B cell (primary cell): ENCODE measurements at regions not wholly inside any gene's neighbourhood (a gene's known extent, or its start where the extent isn't known, plus 50 kb on each side); places are given as distances from the start of the nearest gene placed in this dataset.

Experiments
- ATAC-seq: fragments of 200-7000 bp; cut with Tn5 transposase; one replicate; pipeline ENCODE4 v1.10.0; 2021; ENCODE audit warnings: low read depth, mild to moderate bottlenecking, moderate number of reproducible peaks, moderate library complexity
- CTCF ChIA-PET: fragments of 350-600 bp; sonication (Branson Sonifier 250); formaldehyde crosslinking; loops from one replicate; lab custom pipeline; 2021; ENCODE audit warnings: antibody characterized with exemption, inconsistent platforms; lab: Charles Lee
- POLR2A ChIA-PET: fragments of 350-600 bp; sonication (Branson Sonifier 250); formaldehyde crosslinking; loops from one replicate; lab custom pipeline; 2021; ENCODE audit warnings: antibody characterized with exemption; lab: Charles Lee
- DNase-seq: peaks from one replicate; pipeline ENCODE4 v3.0.0; 2013
- H2AFZ ChIP-seq: 2 replicates; pipeline ENCODE4 v1.6.1; 2012; ENCODE audit warnings: mild to moderate bottlenecking, low read depth, low read length; ENCODE audit not compliant: insufficient read depth, poor library complexity, severe bottlenecking
- H3K27ac ChIP-seq, 2 donors: 1 replicate in 1 of 2; 2 replicates in 1 of 2; pipeline ENCODE4 v1.5.1; 2012 to 2013; ENCODE audit warnings: low read length in 2 of 2, mild to moderate bottlenecking in 2 of 2, moderate library complexity in 1 of 2
- H3K27me3 ChIP-seq, 4 experiments: fragments of 200-600 bp in 1 of 4; sonication (generic) in 1 of 4; replicated peaks in 1 of 4; 1 replicate in 2 of 4; 2 replicates in 2 of 4; pipeline versions ENCODE4 v1.6.1 to v1.7.0; 2013 to 2016; ENCODE audit warnings: low read length in 3 of 4, mild to moderate bottlenecking in 2 of 4, mixed read lengths in 1 of 4, moderate library complexity in 1 of 4; ENCODE audit not compliant: insufficient read depth in 4 of 4, control insufficient read depth in 3 of 4; ENCODE audit errors: control extremely low read depth in 1 of 4
- H3K36me3 ChIP-seq, 2 experiments: replicated peaks in 1 of 2; 1 replicate in 1 of 2; 2 replicates in 1 of 2; pipeline versions ENCODE4 v1.6.1 to v1.7.1; 2013; ENCODE audit warnings: low read length in 1 of 2; ENCODE audit not compliant: insufficient read depth in 2 of 2, control insufficient read depth in 1 of 2; ENCODE audit errors: control extremely low read depth in 1 of 2, extremely low read depth in 1 of 2
- H3K4me1 ChIP-seq, 2 donors: fragments of 200-600 bp in 1 of 2; sonication (generic) in 1 of 2; 1 replicate in 1 of 2; 2 replicates in 1 of 2; pipeline versions ENCODE4 v1.5.1 to v1.6.1; 2013 to 2017; ENCODE audit warnings: low read length in 2 of 2; ENCODE audit not compliant: control insufficient read depth in 2 of 2, insufficient read depth in 2 of 2
- H3K4me2 ChIP-seq: replicated peaks from 2 replicates; pipeline ENCODE3; 2012; ENCODE audit warnings: mild to moderate bottlenecking, low read depth, low read length; ENCODE audit not compliant: poor library complexity, severe bottlenecking
- H3K4me3 ChIP-seq, 5 experiments: fragments of 200-600 bp in 1 of 5; sonication (generic) in 1 of 5; 1 replicate in 3 of 5; 2 replicates in 2 of 5; pipeline versions ENCODE4 v1.5.1 to v1.7.0; 2011 to 2016; ENCODE audit warnings: low read length in 4 of 5, mild to moderate bottlenecking in 4 of 5, low read depth in 2 of 5, control low read depth in 1 of 5, moderate library complexity in 1 of 5; ENCODE audit not compliant: insufficient read depth in 1 of 5; ENCODE audit errors: control extremely low read depth in 1 of 5, extremely low read depth in 1 of 5
- H3K79me2 ChIP-seq: fragments of 200-600 bp; sonication (generic); one replicate; pipeline ENCODE4 v1.6.0; 2016; ENCODE audit warnings: low read length; ENCODE audit not compliant: control insufficient read depth, insufficient read depth
- H3K9ac ChIP-seq: fragments of 200-600 bp; sonication (generic); 2 replicates; pipeline ENCODE4 v1.6.1; 2017; ENCODE audit warnings: mild to moderate bottlenecking, low read length, moderate library complexity
- H3K9me3 ChIP-seq, 3 donors: one replicate each; pipeline versions ENCODE4 v1.6.1 to v1.7.1; 2013; ENCODE audit warnings: low read length in 2 of 3; ENCODE audit not compliant: control insufficient read depth in 2 of 3, insufficient read depth in 1 of 3; ENCODE audit errors: control extremely low read depth in 1 of 3
- H4K20me1 ChIP-seq: 2 replicates; pipeline ENCODE4 v1.6.0; 2012; ENCODE audit warnings: mild to moderate bottlenecking, low read length; ENCODE audit not compliant: insufficient read depth, control insufficient read depth, poor library complexity, severe bottlenecking
- H3K27ac Mint-ChIP-seq: one replicate; pipeline ENCODE4 v1.8.0; 2021; ENCODE audit warnings: mixed read lengths
- H3K27me3 Mint-ChIP-seq: one replicate; pipeline ENCODE4 v1.8.0; 2021; ENCODE audit warnings: mixed read lengths
- H3K4me1 Mint-ChIP-seq: one replicate; pipeline ENCODE4 v1.8.0; 2021; ENCODE audit warnings: mixed read lengths
- H3K4me3 Mint-ChIP-seq: one replicate; pipeline ENCODE4 v1.8.0; 2021; ENCODE audit warnings: mixed read lengths
- H3K9me3 Mint-ChIP-seq: one replicate; pipeline ENCODE4 v1.8.0; 2022; ENCODE audit warnings: mixed read lengths; ENCODE audit not compliant: insufficient read depth
- EZH2 ChIP-seq: IDR thresholded peaks from 2 replicates; pipeline ENCODE4 v1.6.1; 2012; ENCODE audit warnings: borderline replicate concordance, low read depth, mild to moderate bottlenecking, moderate library complexity, low read length; ENCODE audit not compliant: insufficient read depth, poor library complexity, severe bottlenecking
- WGBS: methylation state at CpG from one replicate; pipeline ENCODE4 v1.1.5; 2013; ENCODE audit warnings: missing lambda C conversion rate; ENCODE audit not compliant: insufficient coverage; 5-methylcytosine and 5-hydroxymethylcytosine counted together
- intact Hi-C: fragments of 100-400 bp; cut with micrococcal nuclease; formaldehyde crosslinking; loops from one replicate; pipeline ENCODE4 v1.10.0; 2022
- TF ChIP-seq, protein P1 (sequence below): fragments of 200-600 bp; IDR thresholded peaks from one replicate; pipeline ENCODE4 v1.8.0; 2022; ENCODE audit warnings: antibody characterized with exemption, mild to moderate bottlenecking

DNA sequence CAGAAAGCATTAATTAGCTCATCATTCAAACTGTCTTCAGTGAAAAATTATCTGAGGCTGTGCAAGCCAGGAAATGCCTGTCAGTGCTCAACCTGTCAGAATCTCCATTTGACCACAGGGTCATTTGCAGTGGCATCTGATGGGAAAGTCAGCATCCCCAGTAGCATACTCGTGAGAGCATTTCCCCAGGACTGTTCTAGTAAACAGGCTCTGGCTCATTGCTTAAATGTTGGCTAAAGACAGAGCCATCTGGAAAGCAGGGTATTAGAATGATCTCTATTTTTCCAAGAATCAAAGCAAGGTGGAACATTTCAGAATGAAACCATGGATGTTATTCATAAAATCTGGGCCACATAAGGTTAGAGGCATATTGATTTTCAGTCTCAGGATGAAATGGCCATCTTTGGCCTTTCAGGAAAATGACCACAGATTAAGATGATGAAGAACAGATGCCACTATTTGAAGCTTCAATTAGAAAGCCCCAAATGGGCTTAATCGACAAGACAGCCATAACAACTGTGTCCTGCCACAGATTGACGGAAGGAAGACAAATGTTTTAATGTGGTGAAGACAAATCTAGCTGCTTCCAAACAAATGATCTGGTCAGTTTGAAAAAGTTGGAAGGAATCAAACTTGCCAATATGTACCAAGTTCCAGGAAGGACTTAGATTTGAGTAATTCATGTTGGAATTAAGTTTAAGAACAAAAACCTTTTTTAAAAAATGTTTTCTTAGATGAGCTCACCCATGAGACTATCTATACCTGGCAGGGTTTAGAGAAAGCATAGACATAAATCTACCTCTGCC, 94.0 kb upstream of the FAR2 start:
- Mint-ChIP-seq H3K9me3 (no peaks in the 10 kb centered on the region), H3K4me1 (peaks cover 2% of the 10 kb centered on the region), H3K27ac (no peak overlapping the region), H3K4me3 (no peak overlapping the region), H3K27me3 (peaks cover 3% of the 10 kb centered on the region)
- Histone ChIP-seq H3K36me3 (no peaks in the 10 kb centered on the region), H3K4me3 (no peak overlapping the region), H2AFZ (no peak overlapping the region), H3K4me2 (no peak overlapping the region), H3K79me2 (no peaks in the 10 kb centered on the region), H3K9me3 (no peaks in the 10 kb centered on the region), H3K9ac (no peak overlapping the region), H3K4me1 (no peaks in the 10 kb centered on the region), H4K20me1 (no peaks in the 10 kb centered on the region), H3K27me3 (no peaks in the 10 kb centered on the region), H3K27ac (no peak overlapping the region)
- TF ChIP-seq EZH2, result no peak
- TF ChIP-seq, protein P1, sequence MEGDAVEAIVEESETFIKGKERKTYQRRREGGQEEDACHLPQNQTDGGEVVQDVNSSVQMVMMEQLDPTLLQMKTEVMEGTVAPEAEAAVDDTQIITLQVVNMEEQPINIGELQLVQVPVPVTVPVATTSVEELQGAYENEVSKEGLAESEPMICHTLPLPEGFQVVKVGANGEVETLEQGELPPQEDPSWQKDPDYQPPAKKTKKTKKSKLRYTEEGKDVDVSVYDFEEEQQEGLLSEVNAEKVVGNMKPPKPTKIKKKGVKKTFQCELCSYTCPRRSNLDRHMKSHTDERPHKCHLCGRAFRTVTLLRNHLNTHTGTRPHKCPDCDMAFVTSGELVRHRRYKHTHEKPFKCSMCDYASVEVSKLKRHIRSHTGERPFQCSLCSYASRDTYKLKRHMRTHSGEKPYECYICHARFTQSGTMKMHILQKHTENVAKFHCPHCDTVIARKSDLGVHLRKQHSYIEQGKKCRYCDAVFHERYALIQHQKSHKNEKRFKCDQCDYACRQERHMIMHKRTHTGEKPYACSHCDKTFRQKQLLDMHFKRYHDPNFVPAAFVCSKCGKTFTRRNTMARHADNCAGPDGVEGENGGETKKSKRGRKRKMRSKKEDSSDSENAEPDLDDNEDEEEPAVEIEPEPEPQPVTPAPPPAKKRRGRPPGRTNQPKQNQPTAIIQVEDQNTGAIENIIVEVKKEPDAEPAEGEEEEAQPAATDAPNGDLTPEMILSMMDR, result no peak
- ChIA-PET CTCF (no interaction called here), POLR2A (no interaction called here)
- ATAC-seq, result no peak
- whole genome bisulfite sequencing, result 83% methylated on average over 2 of the region's 3 CpGs
- no peak for DNase-seq
- intact Hi-C loops, result no loop called here

DNA sequence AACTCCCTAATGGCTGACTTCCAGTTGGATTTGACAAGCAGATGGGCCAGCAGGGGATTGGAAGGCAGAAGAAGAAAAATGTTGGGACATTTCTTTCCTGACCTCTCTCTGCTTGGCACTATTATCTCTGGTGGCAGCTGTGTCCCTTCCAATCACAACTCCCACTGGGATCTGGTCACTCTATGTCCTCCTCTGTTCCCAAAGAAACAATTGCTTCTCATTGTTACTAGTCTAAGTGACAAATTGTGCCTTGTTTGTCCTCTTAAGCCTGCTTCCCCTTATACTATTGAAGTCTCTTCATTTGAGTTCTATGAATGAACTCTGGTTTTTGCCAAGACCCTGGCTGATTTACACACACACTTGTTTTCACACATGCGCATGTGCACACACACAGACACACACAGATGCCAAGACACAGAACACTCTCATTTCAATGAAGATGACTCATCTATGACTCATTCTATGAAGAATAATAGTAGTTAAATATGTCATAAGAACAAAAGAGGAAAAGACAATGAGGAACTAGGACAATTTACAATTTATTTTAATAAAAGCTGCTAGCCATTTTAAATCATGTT, 83.0 kb upstream of the FAR2 start:
- intact Hi-C loops, result no loop called here
- H3K4me3 Mint-ChIP-seq, result no peak overlapping the region
- TF ChIP-seq, protein P1, result no peak
- no peak for TF ChIP-seq EZH2
- no peaks in the 10 kb centered on the region for H3K4me1 Mint-ChIP-seq
- no CpG with 5 or more reads among the region's 1 CpG for WGBS
- peaks cover 11% of the 10 kb centered on the region for H3K27me3 Mint-ChIP-seq
- Histone ChIP-seq H3K79me2 (no peaks in the 10 kb centered on the region), H3K9ac (no peak overlapping the region), H3K27ac (no peak overlapping the region), H3K9me3 (no peaks in the 10 kb centered on the region), H3K4me3 (no peak overlapping the region), H3K27me3 (no peaks in the 10 kb centered on the region), H4K20me1 (no peaks in the 10 kb centered on the region), H3K4me1 (no peaks in the 10 kb centered on the region), H3K36me3 (no peaks in the 10 kb centered on the region), H3K4me2 (no peak overlapping the region), H2AFZ (no peak overlapping the region)
- CTCF ChIA-PET, result no interaction called here
- no peak overlapping the region for H3K27ac Mint-ChIP-seq
- POLR2A ChIA-PET, result no interaction called here
- no peak for DNase-seq
- no peak for ATAC-seq
- H3K9me3 Mint-ChIP-seq, result no peaks in the 10 kb centered on the region
